HG03064 (cell line): ENCODE measurements at regions not wholly inside any gene's neighbourhood (a gene's known extent, or its start where the extent isn't known, plus 50 kb on each side); places are given as distances from the start of the nearest gene placed in this dataset.
"Not testable (repeated sequence)": the region's sequence is repeated elsewhere in the genome, so short reads cannot be mapped to it uniquely, and the experiment has no call there.

Experiments
- ATAC-seq: cut with Tn5 transposase; IDR thresholded peaks from one replicate; pipeline ENCODE4 v1.9.1; 2021; ENCODE audit warnings: low read depth; ENCODE audit not compliant: unreplicated experiment

GRCh38 chr6:15102241-15102640 is 143.6 kb upstream of the JARID2 start:
- no peak for ATAC-seq

DNA sequence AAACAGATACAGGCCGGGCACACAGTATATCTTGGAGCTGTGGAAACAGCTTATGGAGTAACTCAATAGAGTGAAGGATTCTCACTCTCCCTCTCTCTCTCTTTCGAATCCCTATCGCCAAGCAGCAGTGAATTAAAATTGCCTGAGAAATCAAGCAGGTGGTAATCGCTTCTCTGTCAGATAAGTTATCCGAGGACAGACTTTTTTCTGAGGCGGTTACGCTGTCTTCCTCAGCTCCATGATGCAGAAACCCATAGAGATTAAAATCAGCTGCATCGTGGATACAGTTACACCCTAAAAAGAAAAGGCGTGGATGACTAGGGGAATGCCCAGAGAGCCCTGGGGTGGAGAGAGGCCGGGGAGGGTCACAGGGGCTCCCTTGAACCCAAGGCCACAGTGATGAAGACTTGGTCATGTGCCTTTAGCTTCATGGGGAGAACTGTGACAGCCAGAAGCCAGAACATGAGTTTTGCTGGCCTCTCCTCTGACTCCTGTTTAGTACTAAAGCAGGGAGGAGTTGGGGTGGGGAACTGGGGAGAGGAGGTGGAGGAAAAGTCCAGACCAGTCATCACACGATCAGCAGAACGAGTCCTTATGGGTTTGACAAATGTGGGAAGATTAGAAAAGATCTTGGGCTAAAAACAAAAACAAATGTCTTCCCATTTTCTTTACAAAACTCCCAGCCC is 138.8 kb upstream of the JARID2 start:
- ATAC-seq, result no peak

DNA sequence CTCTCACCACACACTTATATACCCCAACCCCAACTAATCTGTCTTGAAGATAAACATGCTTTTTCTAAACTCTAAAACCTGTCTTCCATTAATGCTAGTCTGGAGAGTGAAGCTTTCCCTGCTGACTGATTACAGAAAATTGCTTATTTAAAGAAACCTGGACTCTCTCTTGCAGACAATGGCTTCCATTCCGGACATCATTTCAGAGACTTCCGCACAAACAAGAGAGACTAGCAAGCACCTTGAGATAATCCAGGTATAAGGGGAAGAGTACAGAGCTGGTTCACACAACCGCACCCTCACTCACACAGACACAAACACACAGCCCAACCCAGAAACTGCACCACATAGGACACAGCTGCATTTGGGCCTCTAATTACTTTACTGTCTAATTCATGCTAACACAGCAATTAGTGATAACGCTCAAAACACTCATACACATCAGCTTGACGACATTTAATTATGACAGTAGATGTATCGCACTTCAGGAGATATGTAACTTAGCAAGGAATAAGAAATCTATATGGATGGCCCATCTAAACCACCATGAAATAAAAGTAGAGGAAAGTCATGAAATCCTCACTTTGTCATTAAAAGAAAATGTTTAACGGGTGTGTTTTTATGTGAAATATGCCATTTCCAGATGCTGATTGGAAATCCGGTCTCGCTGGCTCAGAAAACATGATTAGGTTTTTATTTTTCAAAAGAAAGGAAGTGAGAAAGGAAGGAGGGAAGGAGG is 138.1 kb upstream of the JARID2 start:
- ATAC-seq, result no peak

GRCh38 chr6:15108383-15108715 is 137.5 kb upstream of the JARID2 start:
- no peak for ATAC-seq

DNA sequence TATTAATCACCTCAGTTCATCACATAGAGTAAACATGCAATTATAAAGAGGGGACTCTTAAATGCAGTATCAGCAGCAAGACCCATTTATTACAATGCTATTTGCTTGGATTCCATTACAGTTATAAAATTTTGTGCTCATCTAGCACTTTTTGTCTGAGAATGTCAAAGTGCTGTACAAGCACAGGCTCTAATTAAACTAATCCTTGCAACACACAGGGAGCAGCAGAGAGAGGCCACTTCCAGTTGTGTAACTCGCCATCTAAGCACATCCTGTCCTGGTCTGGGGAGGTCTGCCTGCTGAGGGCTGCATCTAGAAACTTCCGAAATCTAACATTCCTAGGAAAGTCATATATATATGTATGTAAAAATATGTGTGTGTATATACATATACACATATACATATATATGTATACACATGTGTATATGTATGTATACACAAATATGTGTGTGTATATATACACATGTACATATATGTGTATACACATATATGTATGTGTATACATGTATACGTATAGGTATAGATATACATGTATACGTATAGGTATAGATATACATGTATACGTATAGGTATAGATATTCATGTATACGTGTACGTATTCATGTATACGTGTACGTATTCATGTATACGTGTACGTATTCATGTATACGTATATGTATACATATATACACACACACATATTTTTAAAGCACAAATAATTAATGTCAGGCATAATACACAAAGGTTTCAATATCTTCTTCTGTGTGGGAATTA is 136.4 kb upstream of the JARID2 start:
- ATAC-seq, result no peak

DNA sequence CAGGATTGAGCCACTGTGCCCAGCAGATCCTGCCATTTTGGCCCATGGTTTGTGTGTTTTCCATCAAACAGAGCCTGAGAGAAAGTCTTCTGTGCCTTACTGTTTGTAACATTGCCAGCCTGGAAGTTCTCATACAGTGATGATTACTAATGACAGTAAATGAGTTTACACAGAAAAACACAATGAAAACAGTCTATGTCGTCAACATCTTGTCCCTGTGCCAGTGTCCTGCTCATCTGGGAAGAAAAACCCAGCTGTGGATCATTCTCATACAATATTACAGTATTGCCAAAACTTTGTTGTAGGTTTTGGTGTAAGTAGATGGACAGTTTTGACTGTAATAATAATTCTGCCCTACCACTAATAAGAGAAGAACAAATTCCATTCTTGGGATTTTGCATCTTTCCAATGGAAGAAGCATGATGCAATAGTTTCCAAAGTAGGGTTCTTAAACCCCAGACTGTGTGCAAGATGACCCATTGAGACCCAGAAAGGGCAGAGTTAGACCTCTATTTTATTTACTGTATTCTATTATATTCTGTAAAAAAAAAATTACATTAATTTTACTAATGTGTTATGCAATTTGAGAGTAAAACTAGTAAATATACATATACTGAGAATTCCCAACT is 135.0 kb upstream of the JARID2 start:
- ATAC-seq, result no peak

GRCh38 chr6:15111576-15111975 is 134.3 kb upstream of the JARID2 start:
- not testable (repeated sequence) for ATAC-seq

- ATAC-seq, result no peak
Measured at GRCh38 chr6:15113587-15113986, 132.3 kb upstream of the JARID2 start.

GRCh38 chr6:15114061-15114460 is 131.8 kb upstream of the JARID2 start:
- no peak for ATAC-seq

DNA sequence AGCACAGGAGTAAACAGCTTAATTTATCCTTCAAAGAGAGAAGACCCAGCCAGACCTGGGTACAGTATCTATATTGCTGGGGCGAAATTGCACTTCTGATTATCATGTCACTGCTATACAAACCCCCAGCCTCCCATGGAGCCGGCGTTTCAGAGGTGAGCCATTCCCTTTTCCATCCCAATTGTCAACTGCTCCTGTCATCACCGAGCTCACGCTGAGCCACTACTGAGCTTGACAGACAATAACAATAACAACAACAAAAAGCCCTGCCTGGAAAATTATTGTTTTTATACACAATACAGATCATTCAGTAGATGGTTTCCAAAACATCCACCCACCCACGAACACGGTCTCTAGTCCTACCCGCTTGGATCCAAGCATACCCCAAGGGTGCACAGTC is 129.0 kb upstream of the JARID2 start:
- no peak for ATAC-seq

DNA sequence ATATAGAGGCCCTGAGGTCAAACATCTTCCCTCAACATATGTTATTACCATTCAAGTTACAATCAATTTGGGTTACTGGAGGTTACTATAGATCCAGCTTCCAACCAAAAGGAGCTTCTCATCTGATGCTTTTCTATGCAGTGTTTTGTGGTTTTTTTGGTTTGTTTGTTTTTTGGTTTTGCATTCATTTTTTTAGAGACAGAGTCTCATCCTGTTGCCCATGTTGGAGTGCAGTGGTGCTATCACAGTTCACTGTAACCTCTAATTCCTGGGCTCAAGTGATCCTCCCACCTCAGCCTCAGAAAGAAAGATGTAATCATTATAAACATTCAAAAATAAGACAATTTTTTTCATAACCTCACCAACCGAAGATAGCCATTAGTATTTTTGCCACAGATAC is 124.4 kb upstream of the JARID2 start:
- no peak for ATAC-seq

GRCh38 chr6:15121977-15122550 is 123.8 kb upstream of the JARID2 start:
- no peak for ATAC-seq

- no peak for ATAC-seq
Measured at GRCh38 chr6:15129887-15130286, 116.0 kb upstream of the JARID2 start.

- no peak for ATAC-seq
Measured at GRCh38 chr6:15131234-15131633, 114.6 kb upstream of the JARID2 start.

GRCh38 chr6:15131651-15132061 is 114.2 kb upstream of the JARID2 start:
- ATAC-seq, result no peak

- ATAC-seq, result no peak
Measured at GRCh38 chr6:15132167-15132566, 113.7 kb upstream of the JARID2 start.

- ATAC-seq, result no peak
Measured at GRCh38 chr6:15132854-15133670, 112.8 kb upstream of the JARID2 start.

GRCh38 chr6:15137086-15137485 is 108.8 kb upstream of the JARID2 start:
- no peak for ATAC-seq

GRCh38 chr6:15143086-15143485 is 102.8 kb upstream of the JARID2 start:
- ATAC-seq, result no peak

- no peak for ATAC-seq
Measured at GRCh38 chr6:15143540-15143939, 102.3 kb upstream of the JARID2 start.
